Inferior parietal cortex (tissue), 1 donor: ENCODE measurements at regions not wholly inside any gene's neighbourhood (a gene's known extent, or its start where the extent isn't known, plus 50 kb on each side); places are given as distances from the start of the nearest gene placed in this dataset.
"Not testable (repeated sequence)": the region's sequence is repeated elsewhere in the genome, so short reads cannot be mapped to it uniquely, and the experiment has no call there.

Source experiments
- DNase-seq: peaks from one replicate; pipeline ENCODE4 v3.0.0-alpha.2; 2016; ENCODE audit errors: extremely low spot score

DNA sequence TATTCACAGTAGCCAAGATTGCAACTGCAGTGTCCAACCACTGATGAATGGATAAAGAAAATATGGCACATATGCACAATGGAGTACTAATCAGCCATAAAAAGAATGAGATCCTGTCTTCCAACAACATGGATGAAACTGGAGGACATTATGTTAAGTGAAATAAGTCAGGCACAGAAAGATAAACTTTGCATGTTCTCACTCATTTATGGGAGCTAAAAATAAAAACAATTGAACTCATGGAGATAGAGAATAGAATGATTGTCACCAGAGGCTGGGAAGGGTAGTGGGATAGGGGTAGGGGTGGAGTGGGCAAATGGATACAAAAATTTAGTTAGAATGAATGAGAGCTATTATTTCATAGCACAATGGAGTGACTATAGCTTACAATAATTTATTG, 305.5 kb upstream of the ETAA1 start:
- no peak for DNase-seq

DNA sequence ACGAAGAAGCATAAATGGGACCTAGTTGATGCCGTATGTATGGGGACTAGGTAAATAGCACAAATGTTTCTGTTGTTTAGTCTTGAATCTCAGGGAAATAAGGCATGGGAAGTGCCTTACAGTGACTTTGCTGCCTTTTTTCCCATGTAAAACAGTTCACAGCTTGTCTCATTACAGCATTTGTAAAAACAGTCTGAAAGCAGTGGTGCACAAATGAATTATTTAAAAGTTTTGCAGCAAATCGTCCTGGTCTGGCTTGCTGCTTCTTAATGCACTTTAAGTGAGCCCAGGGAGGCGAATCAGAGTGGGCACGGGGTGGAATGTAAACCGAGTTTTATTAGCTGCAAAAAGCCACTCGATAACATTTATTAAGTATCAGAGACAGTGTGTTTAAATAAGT, 302.0 kb upstream of the ETAA1 start:
- DNase-seq, result no peak

GRCh38 chr2:67096886-67097285, 300.2 kb upstream of the ETAA1 start:
- DNase-seq, result no peak

DNA sequence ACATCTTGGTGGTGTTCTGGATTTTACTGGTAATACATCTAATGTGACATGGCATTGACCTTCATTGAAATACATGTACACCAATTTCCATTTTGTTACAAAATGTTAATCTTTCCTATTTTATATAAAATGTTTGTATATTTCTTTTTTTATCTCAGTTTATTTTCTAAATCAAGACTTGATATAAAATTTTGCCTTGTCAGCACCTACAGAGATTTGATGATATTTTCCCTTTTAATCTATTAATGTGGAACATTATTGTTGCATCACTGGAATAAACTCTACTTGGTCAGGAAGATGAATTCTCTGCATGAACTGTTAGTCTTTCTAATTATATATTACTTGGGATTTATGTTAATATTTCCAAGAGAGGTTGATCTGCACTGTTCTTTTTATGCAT, 294.0 kb upstream of the ETAA1 start:
- no peak for DNase-seq

GRCh38 chr2:67108231-67108630, 288.9 kb upstream of the ETAA1 start:
- no peak for DNase-seq

DNA sequence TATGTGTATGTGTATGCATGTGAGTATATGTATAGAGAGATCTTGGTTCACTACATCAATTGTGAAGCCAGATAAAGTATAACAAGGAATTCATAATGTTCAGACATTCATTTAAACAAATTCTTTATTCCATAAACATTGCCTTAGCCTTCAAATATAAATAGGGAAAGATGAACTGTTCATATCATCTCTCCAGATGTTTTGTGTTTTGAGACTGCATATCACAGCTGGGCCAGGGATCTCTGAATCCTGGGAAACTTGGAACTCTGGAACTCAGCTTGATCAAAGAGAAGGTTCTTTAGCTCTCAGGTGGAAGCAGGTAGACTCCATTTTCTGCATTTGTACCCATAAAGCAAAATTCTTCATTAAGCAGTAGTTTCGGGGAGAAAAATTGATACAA, 272.6 kb upstream of the ETAA1 start:
- DNase-seq, result no peak

- DNase-seq, result no peak
These were observed 266.4 kb upstream of the ETAA1 start for GRCh38 chr2:67130531-67131256.

DNA sequence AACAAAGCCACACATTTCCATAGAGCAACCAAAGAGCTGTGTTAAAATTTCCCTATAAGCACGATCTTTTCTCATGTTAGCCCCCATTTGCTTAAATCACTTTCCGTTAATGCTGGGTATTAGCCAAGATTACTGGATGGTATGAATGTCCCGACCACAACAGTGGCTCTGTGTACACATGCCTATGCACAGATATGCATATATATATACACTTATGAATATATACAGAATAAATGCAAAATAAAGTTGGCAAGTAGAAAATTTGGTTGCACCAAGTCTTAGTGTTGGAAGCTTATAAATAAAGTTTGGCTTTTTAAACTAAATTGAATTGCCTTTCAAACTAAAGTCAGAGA, 265.9 kb upstream of the ETAA1 start:
- DNase-seq, result no peak

- DNase-seq, result not testable (repeated sequence)
These were observed 264.6 kb upstream of the ETAA1 start for GRCh38 chr2:67132441-67132940.

- no peak for DNase-seq
These were observed 261.9 kb upstream of the ETAA1 start for GRCh38 chr2:67135208-67135607.

- DNase-seq, result no peak
These were observed 259.4 kb upstream of the ETAA1 start for GRCh38 chr2:67137699-67138098.

GRCh38 chr2:67142071-67142470, 255.1 kb upstream of the ETAA1 start:
- DNase-seq, result no peak

- no peak for DNase-seq
These were observed 254.4 kb upstream of the ETAA1 start for GRCh38 chr2:67142741-67143140.

- no peak for DNase-seq
These were observed 251.3 kb upstream of the ETAA1 start for GRCh38 chr2:67145851-67146250.

- no peak for DNase-seq
These were observed 240.3 kb upstream of the ETAA1 start for GRCh38 chr2:67156796-67157195.

GRCh38 chr2:67158718-67159117, 238.4 kb upstream of the ETAA1 start:
- no peak for DNase-seq

DNA sequence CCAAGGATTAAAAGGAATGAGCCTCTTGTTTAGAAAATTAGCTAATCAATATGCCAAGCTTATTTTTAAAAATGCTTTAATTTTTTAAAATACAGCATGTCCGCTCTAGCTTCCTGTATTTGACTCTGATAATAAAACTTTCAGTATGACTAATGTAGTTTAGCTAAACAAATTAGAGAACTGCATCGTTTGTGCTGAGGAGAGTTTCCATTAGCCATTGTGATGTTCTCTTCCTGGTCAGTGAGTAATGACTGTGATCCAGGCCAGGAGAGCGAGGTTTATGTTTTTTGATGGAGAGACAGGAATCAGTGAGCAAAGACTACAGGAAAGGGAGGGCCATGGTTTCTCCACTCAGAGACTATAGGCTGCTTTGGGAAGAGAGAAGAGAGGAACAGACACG, 237.2 kb upstream of the ETAA1 start:
- no peak for DNase-seq

- no peak for DNase-seq
These were observed 232.2 kb upstream of the ETAA1 start for GRCh38 chr2:67164771-67165522.

- DNase-seq, result no peak
These were observed 231.6 kb upstream of the ETAA1 start for GRCh38 chr2:67165523-67165990.

DNA sequence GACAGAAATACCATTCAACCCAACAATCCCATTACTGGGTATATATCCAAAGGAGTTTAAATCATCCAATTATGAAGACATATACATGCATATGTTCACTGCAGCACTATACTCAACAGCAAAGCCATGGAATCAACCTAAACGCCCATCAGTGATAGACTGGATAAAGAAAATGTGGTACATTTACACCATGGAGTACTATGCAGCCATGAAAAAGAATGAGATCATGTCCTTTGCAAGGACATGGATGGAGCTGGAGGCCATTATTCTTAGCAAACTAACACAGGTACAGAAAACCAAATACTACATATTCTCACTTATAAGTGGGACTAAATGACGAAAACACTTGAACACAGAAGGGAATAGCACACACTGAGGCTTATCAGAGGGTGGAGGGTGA, 230.6 kb upstream of the ETAA1 start:
- not testable (repeated sequence) for DNase-seq

GRCh38 chr2:67169417-67170140, 227.6 kb upstream of the ETAA1 start:
- no peak for DNase-seq

GRCh38 chr2:67179526-67179925, 217.6 kb upstream of the ETAA1 start:
- DNase-seq, result no peak

GRCh38 chr2:67180841-67181240, 216.3 kb upstream of the ETAA1 start:
- no peak for DNase-seq
